H9 (cell line): ENCODE measurements at regions not wholly inside any gene's neighbourhood (a gene's known extent, or its start where the extent isn't known, plus 50 kb on each side); places are given as distances from the start of the nearest gene placed in this dataset.

Experiments
- DNase-seq: peaks from one replicate; pipeline ENCODE4 v3.0.0-alpha.2; 2017
- H2AFZ ChIP-seq: one replicate; pipeline ENCODE4 v1.6.1; 2013; ENCODE audit warnings: mild to moderate bottlenecking, low read length, control low read depth, moderate library complexity
- H2AK5ac ChIP-seq: 2 replicates; pipeline ENCODE4 v1.6.1; 2013; ENCODE audit warnings: low read length, control low read depth, mixed read lengths; ENCODE audit not compliant: insufficient read length
- H2BK120ac ChIP-seq: one replicate; pipeline ENCODE4 v1.6.1; 2013; ENCODE audit warnings: low read depth, mild to moderate bottlenecking, low read length, control low read depth, inconsistent platforms; ENCODE audit not compliant: poor library complexity, severe bottlenecking
- H2BK12ac ChIP-seq: 2 replicates; pipeline ENCODE4 v1.6.1; 2013; ENCODE audit warnings: low read length, control low read depth, mixed read lengths, low read depth; ENCODE audit not compliant: insufficient read length
- H2BK15ac ChIP-seq: 2 replicates; pipeline ENCODE4 v1.6.1; 2013; ENCODE audit warnings: low read depth, low read length, control low read depth
- H2BK20ac ChIP-seq: one replicate; pipeline ENCODE4 v1.6.1; 2013; ENCODE audit warnings: low read depth, mild to moderate bottlenecking, low read length, control low read depth, inconsistent platforms; ENCODE audit not compliant: poor library complexity, severe bottlenecking
- H2BK5ac ChIP-seq: 2 replicates; pipeline ENCODE4 v1.6.1; 2013; ENCODE audit warnings: low read length, control low read depth, mixed read lengths; ENCODE audit not compliant: insufficient read length
- H3K14ac ChIP-seq: 2 replicates; pipeline ENCODE4 v1.6.1; 2013; ENCODE audit warnings: low read length, control low read depth; ENCODE audit not compliant: insufficient read depth
- H3K18ac ChIP-seq: 2 replicates; pipeline ENCODE4 v1.6.1; 2013; ENCODE audit warnings: low read depth, mild to moderate bottlenecking, mixed read lengths, low read length, control low read depth; ENCODE audit not compliant: insufficient read length
- H3K23ac ChIP-seq: 2 replicates; pipeline ENCODE4 v1.6.1; 2013; ENCODE audit warnings: low read length, control low read depth, mixed read lengths, low read depth; ENCODE audit not compliant: insufficient read length
- H3K23me2 ChIP-seq: 2 replicates; pipeline ENCODE4 v1.6.1; 2013; ENCODE audit warnings: low read depth, mild to moderate bottlenecking, mixed read lengths, low read length, control low read depth; ENCODE audit not compliant: insufficient read length, poor library complexity, severe bottlenecking
- H3K27ac ChIP-seq: 2 replicates; pipeline ENCODE4 v1.5.1; 2013; ENCODE audit warnings: low read length, control low read depth, mixed read lengths, low read depth; ENCODE audit not compliant: insufficient read length
- H3K27me3 ChIP-seq: 2 replicates; pipeline ENCODE4 v1.6.1; 2013; ENCODE audit warnings: low read length, control low read depth, inconsistent platforms; ENCODE audit not compliant: insufficient read depth
- H3K4ac ChIP-seq: 2 replicates; pipeline ENCODE4 v1.6.1; 2013; ENCODE audit warnings: low read depth, mild to moderate bottlenecking, control low read depth, inconsistent platforms, low read length, moderate library complexity
- H3K4me1 ChIP-seq: 2 replicates; pipeline ENCODE4 v1.6.1; 2013; ENCODE audit warnings: low read length, control low read depth, inconsistent platforms; ENCODE audit not compliant: insufficient read depth
- H3K4me2 ChIP-seq: 2 replicates; pipeline ENCODE4 v1.6.1; 2013; ENCODE audit warnings: low read length, control low read depth, mixed read lengths; ENCODE audit not compliant: insufficient read length, insufficient read depth
- H3K56ac ChIP-seq: 2 replicates; pipeline ENCODE4 v1.6.1; 2013; ENCODE audit warnings: low read depth, mild to moderate bottlenecking, mixed read lengths, low read length, control low read depth; ENCODE audit not compliant: insufficient read length
- H3K79me1 ChIP-seq: 2 replicates; pipeline ENCODE4 v1.6.1; 2013; ENCODE audit warnings: low read depth, mild to moderate bottlenecking, moderate library complexity, low read length, control low read depth, inconsistent platforms; ENCODE audit not compliant: insufficient read depth, poor library complexity, severe bottlenecking
- H3K79me2 ChIP-seq: 2 replicates; pipeline ENCODE4 v1.6.1; 2013; ENCODE audit warnings: low read length, control low read depth, inconsistent platforms; ENCODE audit not compliant: insufficient read depth
- H3K9ac ChIP-seq: 2 replicates; pipeline ENCODE4 v1.6.1; 2013; ENCODE audit warnings: low read length, control low read depth, mixed read lengths; ENCODE audit not compliant: insufficient read length; ENCODE audit errors: extremely low read depth
- H3K9me3 ChIP-seq: one replicate; pipeline ENCODE4 v1.6.1; 2013; ENCODE audit warnings: low read depth, low read length, inconsistent platforms; ENCODE audit not compliant: control insufficient read depth
- H3T11ph ChIP-seq: one replicate; pipeline ENCODE4 v1.6.1; 2013; ENCODE audit warnings: mild to moderate bottlenecking, low read length, control low read depth, inconsistent platforms
- H4K20me1 ChIP-seq: one replicate; pipeline ENCODE4 v1.6.1; 2013; ENCODE audit not compliant: control insufficient read depth, insufficient read length, insufficient read depth
- H4K5ac ChIP-seq: 2 replicates; pipeline ENCODE4 v1.6.1; 2013; ENCODE audit warnings: low read depth, mild to moderate bottlenecking, mixed read lengths, low read length, control low read depth; ENCODE audit not compliant: insufficient read length
- H4K8ac ChIP-seq: replicated peaks from 2 replicates; pipeline ENCODE4 v1.6.1; 2013; ENCODE audit warnings: low read length, control low read depth, mixed read lengths, low read depth; ENCODE audit not compliant: insufficient read length
- H4K91ac ChIP-seq: 2 replicates; pipeline ENCODE4 v1.6.1; 2013; ENCODE audit warnings: low read depth, mild to moderate bottlenecking, moderate library complexity, mixed read lengths, low read length, control low read depth; ENCODE audit not compliant: insufficient read length
- H3K27ac Mint-ChIP-seq, 3 experiments: 2 replicates in 2 of 3; 3 replicates in 1 of 3; pipeline ENCODE4 v1.8.0; 2020 to 2021; ENCODE audit warnings: mixed read lengths in 3 of 3, mild to moderate bottlenecking in 1 of 3, moderate library complexity in 1 of 3
- H3K27me3 Mint-ChIP-seq: 2 replicates; pipeline ENCODE4 v1.8.0; 2021; ENCODE audit warnings: low read depth, mild to moderate bottlenecking, moderate library complexity, mixed read lengths
- H3K36me3 Mint-ChIP-seq, 3 experiments: 2 replicates in 2 of 3; 3 replicates in 1 of 3; pipeline ENCODE4 v1.8.0; 2020 to 2021; ENCODE audit warnings: low read depth in 3 of 3, mixed read lengths in 3 of 3; ENCODE audit not compliant: insufficient read depth in 1 of 3
- H3K4me1 Mint-ChIP-seq, 2 experiments: 2 replicates each; pipeline ENCODE4 v1.8.0; 2020; ENCODE audit warnings: mixed read lengths in 2 of 2
- H3K4me3 Mint-ChIP-seq, 2 experiments: 2 replicates in 1 of 2; 3 replicates in 1 of 2; pipeline ENCODE4 v1.8.0; 2020 to 2021; ENCODE audit warnings: mild to moderate bottlenecking in 2 of 2, mixed read lengths in 2 of 2, moderate library complexity in 1 of 2
- H3K9me3 Mint-ChIP-seq, 2 experiments: 2 replicates in 1 of 2; 3 replicates in 1 of 2; pipeline ENCODE4 v1.8.0; 2020; ENCODE audit warnings: mild to moderate bottlenecking in 2 of 2, mixed read lengths in 2 of 2, moderate library complexity in 1 of 2
- WGBS: extraction: QIAGEN DNeasy Blood & Tissue Kit; methylation state at CpG from one replicate; pipeline ENCODE4 v1.1.7; 2013; ENCODE audit warnings: missing lambda C conversion rate, low lambda C conversion rate, mixed read lengths; ENCODE audit not compliant: insufficient read length; ENCODE audit errors: extremely low coverage; 5-methylcytosine and 5-hydroxymethylcytosine counted together
- TF ChIP-seq, protein P1 (sequence below): fragments of 200-600 bp; sonication (generic); conservative IDR thresholded peaks from 3 replicates; pipeline ENCODE4 v1.8.0; 2021; ENCODE audit warnings: antibody characterized with exemption, mild to moderate bottlenecking

DNA sequence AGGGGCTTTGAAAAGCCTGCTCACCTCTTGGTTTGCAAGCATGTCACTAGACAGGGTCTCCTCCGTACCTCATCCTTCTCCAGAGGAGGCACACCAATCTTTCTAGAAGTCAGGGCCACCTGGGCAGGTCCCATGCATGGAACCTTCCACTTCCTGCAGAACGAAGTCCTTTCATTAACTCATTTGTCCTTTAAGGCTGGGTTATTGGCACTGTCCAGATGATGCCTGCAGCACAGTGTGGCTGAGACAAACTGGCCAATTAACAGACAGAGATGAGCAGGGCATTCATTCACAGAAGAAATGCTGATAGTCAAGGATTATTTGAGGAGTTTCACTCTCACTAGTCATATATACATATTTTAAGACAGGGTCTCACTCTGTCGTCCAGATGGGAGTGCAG, 245.3 kb downstream of the TFCP2L1 start:
- Histone ChIP-seq H4K8ac (no peak overlapping the region), H4K91ac (no peak overlapping the region), H2BK5ac (no peak overlapping the region), H3K4me1 (no peaks in the 10 kb centered on the region), H4K20me1 (no peaks in the 10 kb centered on the region), H3K23ac (no peak overlapping the region), H2BK15ac (no peak overlapping the region), H3K9me3 (no peaks in the 10 kb centered on the region), H3K27ac (no peak overlapping the region), H3K18ac (no peak overlapping the region), H4K5ac (no peak overlapping the region), H2BK120ac (no peak overlapping the region), H3K27me3 (no peaks in the 10 kb centered on the region), H2AFZ (no peak overlapping the region), H3K14ac (no peak overlapping the region), H3K79me1 (no peaks in the 10 kb centered on the region), H2BK12ac (no peak overlapping the region), H3K4ac (no peak overlapping the region), H3K4me2 (no peak overlapping the region), H3K9ac (no peak overlapping the region), H3T11ph (no peak overlapping the region), H2AK5ac (no peak overlapping the region), H2BK20ac (no peak overlapping the region), H3K23me2 (no peaks in the 10 kb centered on the region), H3K56ac (no peak overlapping the region), H3K79me2 (no peaks in the 10 kb centered on the region)
- Mint-ChIP-seq H3K36me3 (no peaks in the 10 kb centered on the region), H3K27ac (no peak overlapping the region), H3K4me1 (peaks cover 0 to 4% of the 10 kb centered on the region in 2 experiments; a peak in 3 of 4 replicates), H3K4me3 (no peak overlapping the region), H3K27me3 (peaks cover 53% of the 10 kb centered on the region), H3K9me3 (no peaks in the 10 kb centered on the region; a peak in 1 of 5 replicates)
- TF ChIP-seq, protein P1, sequence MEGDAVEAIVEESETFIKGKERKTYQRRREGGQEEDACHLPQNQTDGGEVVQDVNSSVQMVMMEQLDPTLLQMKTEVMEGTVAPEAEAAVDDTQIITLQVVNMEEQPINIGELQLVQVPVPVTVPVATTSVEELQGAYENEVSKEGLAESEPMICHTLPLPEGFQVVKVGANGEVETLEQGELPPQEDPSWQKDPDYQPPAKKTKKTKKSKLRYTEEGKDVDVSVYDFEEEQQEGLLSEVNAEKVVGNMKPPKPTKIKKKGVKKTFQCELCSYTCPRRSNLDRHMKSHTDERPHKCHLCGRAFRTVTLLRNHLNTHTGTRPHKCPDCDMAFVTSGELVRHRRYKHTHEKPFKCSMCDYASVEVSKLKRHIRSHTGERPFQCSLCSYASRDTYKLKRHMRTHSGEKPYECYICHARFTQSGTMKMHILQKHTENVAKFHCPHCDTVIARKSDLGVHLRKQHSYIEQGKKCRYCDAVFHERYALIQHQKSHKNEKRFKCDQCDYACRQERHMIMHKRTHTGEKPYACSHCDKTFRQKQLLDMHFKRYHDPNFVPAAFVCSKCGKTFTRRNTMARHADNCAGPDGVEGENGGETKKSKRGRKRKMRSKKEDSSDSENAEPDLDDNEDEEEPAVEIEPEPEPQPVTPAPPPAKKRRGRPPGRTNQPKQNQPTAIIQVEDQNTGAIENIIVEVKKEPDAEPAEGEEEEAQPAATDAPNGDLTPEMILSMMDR = no peak
- WGBS = no CpG with 5 or more reads among the region's 3 CpGs
- DNase-seq = no peak
